ENCODE measurements at regions not wholly inside any gene's neighbourhood (a gene's known extent, or its start where the extent isn't known, plus 50 kb on each side); places are given as distances from the start of the nearest gene placed in this dataset.

DNA sequence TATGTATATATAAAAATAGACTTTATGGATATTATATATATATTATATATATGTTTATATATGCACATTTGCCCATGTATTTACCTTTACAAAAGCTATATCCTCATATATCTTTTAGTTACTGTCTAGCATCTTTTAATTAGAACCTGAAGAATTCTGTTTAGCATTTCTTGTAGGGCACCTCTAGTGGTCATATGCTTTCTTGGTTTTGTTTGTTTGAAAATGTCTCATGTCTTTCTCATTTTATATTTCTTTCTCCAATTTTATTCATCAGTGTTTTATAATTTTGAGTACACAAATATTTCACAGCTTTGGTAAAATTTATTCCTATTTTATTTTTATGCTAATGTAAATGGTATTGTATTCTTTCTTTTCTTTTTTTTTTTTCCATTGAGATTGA, 70.3 kb upstream of the SPIN4 start:
- TF ChIP-seq, protein P1, sequence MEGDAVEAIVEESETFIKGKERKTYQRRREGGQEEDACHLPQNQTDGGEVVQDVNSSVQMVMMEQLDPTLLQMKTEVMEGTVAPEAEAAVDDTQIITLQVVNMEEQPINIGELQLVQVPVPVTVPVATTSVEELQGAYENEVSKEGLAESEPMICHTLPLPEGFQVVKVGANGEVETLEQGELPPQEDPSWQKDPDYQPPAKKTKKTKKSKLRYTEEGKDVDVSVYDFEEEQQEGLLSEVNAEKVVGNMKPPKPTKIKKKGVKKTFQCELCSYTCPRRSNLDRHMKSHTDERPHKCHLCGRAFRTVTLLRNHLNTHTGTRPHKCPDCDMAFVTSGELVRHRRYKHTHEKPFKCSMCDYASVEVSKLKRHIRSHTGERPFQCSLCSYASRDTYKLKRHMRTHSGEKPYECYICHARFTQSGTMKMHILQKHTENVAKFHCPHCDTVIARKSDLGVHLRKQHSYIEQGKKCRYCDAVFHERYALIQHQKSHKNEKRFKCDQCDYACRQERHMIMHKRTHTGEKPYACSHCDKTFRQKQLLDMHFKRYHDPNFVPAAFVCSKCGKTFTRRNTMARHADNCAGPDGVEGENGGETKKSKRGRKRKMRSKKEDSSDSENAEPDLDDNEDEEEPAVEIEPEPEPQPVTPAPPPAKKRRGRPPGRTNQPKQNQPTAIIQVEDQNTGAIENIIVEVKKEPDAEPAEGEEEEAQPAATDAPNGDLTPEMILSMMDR (IDR thresholded peaks at IDR 0.05): no peak
- TF ChIP-seq, protein P2, sequence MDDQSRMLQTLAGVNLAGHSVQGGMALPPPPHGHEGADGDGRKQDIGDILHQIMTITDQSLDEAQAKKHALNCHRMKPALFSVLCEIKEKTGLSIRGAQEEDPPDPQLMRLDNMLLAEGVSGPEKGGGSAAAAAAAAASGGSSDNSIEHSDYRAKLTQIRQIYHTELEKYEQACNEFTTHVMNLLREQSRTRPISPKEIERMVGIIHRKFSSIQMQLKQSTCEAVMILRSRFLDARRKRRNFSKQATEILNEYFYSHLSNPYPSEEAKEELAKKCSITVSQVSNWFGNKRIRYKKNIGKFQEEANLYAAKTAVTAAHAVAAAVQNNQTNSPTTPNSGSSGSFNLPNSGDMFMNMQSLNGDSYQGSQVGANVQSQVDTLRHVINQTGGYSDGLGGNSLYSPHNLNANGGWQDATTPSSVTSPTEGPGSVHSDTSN (IDR thresholded peaks at IDR 0.05): no peak
- no peak for TF ChIP-seq POLR2AphosphoS2 (conservative IDR thresholded peaks at IDR 0.05; ENCODE audit: low read length)
- TF ChIP-seq HOXA7 (CRISPR knock-in tag; IDR thresholded peaks at IDR 0.05): no peak
- no peak for TF ChIP-seq POLR2A (IDR thresholded peaks at IDR 0.05; ENCODE audit: low read length)
- no peak for TF ChIP-seq KDM5A (IDR thresholded peaks at IDR 0.05)
- no peak for TF ChIP-seq SREBF2 (IDR thresholded peaks at IDR 0.05)
